ENCODE measurements at regions not wholly inside any gene's neighbourhood (a gene's known extent, or its start where the extent isn't known, plus 50 kb on each side); places are given as distances from the start of the nearest gene placed in this dataset.

GRCh38 chr14:87142551-87143211, 850.3 kb downstream of the GALC start:
- TF ChIP-seq POLR2A (IDR thresholded peaks at IDR 0.05) = no peak
- TF ChIP-seq, protein P1, sequence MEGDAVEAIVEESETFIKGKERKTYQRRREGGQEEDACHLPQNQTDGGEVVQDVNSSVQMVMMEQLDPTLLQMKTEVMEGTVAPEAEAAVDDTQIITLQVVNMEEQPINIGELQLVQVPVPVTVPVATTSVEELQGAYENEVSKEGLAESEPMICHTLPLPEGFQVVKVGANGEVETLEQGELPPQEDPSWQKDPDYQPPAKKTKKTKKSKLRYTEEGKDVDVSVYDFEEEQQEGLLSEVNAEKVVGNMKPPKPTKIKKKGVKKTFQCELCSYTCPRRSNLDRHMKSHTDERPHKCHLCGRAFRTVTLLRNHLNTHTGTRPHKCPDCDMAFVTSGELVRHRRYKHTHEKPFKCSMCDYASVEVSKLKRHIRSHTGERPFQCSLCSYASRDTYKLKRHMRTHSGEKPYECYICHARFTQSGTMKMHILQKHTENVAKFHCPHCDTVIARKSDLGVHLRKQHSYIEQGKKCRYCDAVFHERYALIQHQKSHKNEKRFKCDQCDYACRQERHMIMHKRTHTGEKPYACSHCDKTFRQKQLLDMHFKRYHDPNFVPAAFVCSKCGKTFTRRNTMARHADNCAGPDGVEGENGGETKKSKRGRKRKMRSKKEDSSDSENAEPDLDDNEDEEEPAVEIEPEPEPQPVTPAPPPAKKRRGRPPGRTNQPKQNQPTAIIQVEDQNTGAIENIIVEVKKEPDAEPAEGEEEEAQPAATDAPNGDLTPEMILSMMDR (IDR thresholded peaks at IDR 0.05) = no peak
- H3K27ac ChIP-seq = no peak overlapping the region
- WGBS, 4 donors = 72 to 77% (median 74%) methylated on average over 3 of the region's 3 CpGs
- no peak overlapping the region for H3K4me3 ChIP-seq
- no peak for DNase-seq
- no peaks in the 10 kb centered on the region for H3K27me3 ChIP-seq
- H3K4me1 ChIP-seq (replicated peaks in 1 of 2) = no peaks in the 10 kb centered on the region
- no peaks in the 10 kb centered on the region for H3K9me3 ChIP-seq (replicated peaks in 1 of 3)
- intact Hi-C loops (cut with DNase I) = no loop called here
- no peaks in the 10 kb centered on the region for H3K36me3 ChIP-seq (replicated peaks in 1 of 2)

GRCh38 chr14:87141801-87142200, 851.2 kb downstream of the GALC start:
- TF ChIP-seq POLR2A (IDR thresholded peaks at IDR 0.05) = no peak
- TF ChIP-seq, protein P1 (IDR thresholded peaks at IDR 0.05) = no peak
- Histone ChIP-seq H3K36me3 (replicated peaks in 1 of 2) (no peaks in the 10 kb centered on the region), H3K27ac (no peak overlapping the region), H3K27me3 (no peaks in the 10 kb centered on the region), H3K4me3 (no peak overlapping the region), H3K9me3 (replicated peaks in 1 of 3) (no peaks in the 10 kb centered on the region), H3K4me1 (replicated peaks in 1 of 2) (no peaks in the 10 kb centered on the region)
- intact Hi-C loops (cut with DNase I) = no loop called here
- 72 to 84% (median 77%) methylated on average over 2 of the region's 2 CpGs for WGBS, 4 donors
- no peak for DNase-seq

- Histone ChIP-seq H3K4me3 (no peak overlapping the region), H3K27ac (no peak overlapping the region), H3K9me3 (replicated peaks in 1 of 3) (no peaks in the 10 kb centered on the region), H3K4me1 (replicated peaks in 1 of 2) (no peaks in the 10 kb centered on the region), H3K36me3 (replicated peaks in 1 of 2) (no peaks in the 10 kb centered on the region), H3K27me3 (no peaks in the 10 kb centered on the region)
- intact Hi-C loops (cut with DNase I) = no loop called here
- WGBS, 4 donors = 71 to 81% (median 76%) methylated on average over 2 of the region's 2 CpGs
- TF ChIP-seq POLR2A (IDR thresholded peaks at IDR 0.05) = no peak
- TF ChIP-seq, protein P1 (IDR thresholded peaks at IDR 0.05) = no peak
- no peak for DNase-seq
These were observed 853.7 kb downstream of the GALC start for GRCh38 chr14:87139299-87139698.

DNA sequence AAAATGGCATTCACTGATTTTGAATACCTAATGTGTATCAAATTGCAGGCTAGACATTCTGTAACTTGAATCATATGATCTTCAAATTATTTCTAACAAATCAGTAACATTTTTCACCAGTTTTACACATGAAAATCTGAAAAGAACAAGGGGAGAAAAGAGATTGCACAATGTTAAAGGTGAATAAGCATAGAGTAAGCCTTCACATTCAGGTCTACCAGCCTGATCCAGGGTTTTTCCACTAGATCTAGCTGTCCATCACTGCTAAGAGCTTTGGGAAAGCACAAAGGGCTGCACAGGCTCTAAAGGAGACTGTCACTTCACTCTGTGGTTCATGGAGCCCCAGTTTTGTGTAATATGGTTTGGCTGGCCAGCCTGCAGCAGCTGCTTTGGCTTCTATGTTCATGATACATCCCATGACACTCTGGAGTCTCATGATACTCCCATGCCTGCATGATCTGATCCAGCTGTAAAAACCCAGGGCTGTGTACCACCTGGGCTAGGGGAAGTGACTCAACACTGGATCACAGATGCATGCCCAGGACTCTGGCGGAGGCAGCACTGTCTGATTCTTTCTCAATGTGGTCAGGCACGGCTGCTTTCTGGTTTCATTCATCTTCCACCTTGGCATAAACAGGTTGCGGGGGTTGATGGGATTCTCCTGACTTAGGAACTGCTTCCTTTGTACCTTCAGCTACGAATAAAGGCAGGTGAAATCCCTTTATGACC, 859.7 kb downstream of the GALC start:
- H3K36me3 ChIP-seq (replicated peaks in 1 of 2) = no peaks in the 10 kb centered on the region
- no peaks in the 10 kb centered on the region for H3K9me3 ChIP-seq (replicated peaks in 1 of 3)
- intact Hi-C loops (cut with DNase I) = no loop called here
- 61 to 72% (median 68%) methylated on average over 4 of the region's 4 CpGs for WGBS, 4 donors
- no peak overlapping the region for H3K4me3 ChIP-seq
- no peak for TF ChIP-seq POLR2A (IDR thresholded peaks at IDR 0.05)
- TF ChIP-seq, protein P1 (IDR thresholded peaks at IDR 0.05) = no peak
- no peaks in the 10 kb centered on the region for H3K27me3 ChIP-seq
- DNase-seq = no peak
- no peak overlapping the region for H3K27ac ChIP-seq
- H3K4me1 ChIP-seq (replicated peaks in 1 of 2) = no peaks in the 10 kb centered on the region

Data from adrenal gland (tissue), 9 donors.